ENCODE measurements at regions not wholly inside any gene's neighbourhood (a gene's known extent, or its start where the extent isn't known, plus 50 kb on each side); places are given as distances from the start of the nearest gene placed in this dataset.

GRCh38 chr21:16509476-16509875, 779.7 kb downstream of the USP25 start:
- Histone ChIP-seq H2AFZ (ENCODE audit: low read length) (peak overlapping the region; percentile 20), H3K4me3 (ENCODE audit: insufficient read depth, low read length) (no peak overlapping the region)
- DNase-seq (ENCODE audit: insufficient read length, low spot score, missing footprints) = peak; percentile 9

GRCh38 chr21:16514316-16514715, 784.5 kb downstream of the USP25 start:
- DNase-seq (ENCODE audit: insufficient read length, low spot score, missing footprints) = no peak
- Histone ChIP-seq H3K36me3 (ENCODE audit: insufficient read depth, low read length) (no peaks in the 10 kb centered on the region), H2AFZ (ENCODE audit: low read length) (no peak overlapping the region)

More at GRCh38 chr21:16509476-16509875, 779.7 kb downstream of the USP25 start:
- no peak for TF ChIP-seq CTCF (IDR thresholded peaks at IDR 0.05; ENCODE audit: extremely low read depth, low read depth, low read length)
- Histone ChIP-seq H3K36me3 (ENCODE audit: insufficient read depth, low read length) (no peaks in the 10 kb centered on the region), H3K9me3 (ENCODE audit: low read depth, low read length) (no peaks in the 10 kb centered on the region), H3K27me3 (ENCODE audit: insufficient read depth, low read length) (no peaks in the 10 kb centered on the region), H3K4me1 (ENCODE audit: insufficient read depth, low read length) (peaks cover 13% of the 10 kb centered on the region), H4K20me1 (ENCODE audit: insufficient read depth, low read length) (no peaks in the 10 kb centered on the region), H3K4me2 (ENCODE audit: insufficient read depth, low read length) (peak overlapping the region; percentile 35), H3K27ac (ENCODE audit: low read depth, low read length) (no peak overlapping the region), H3K79me2 (ENCODE audit: insufficient read depth, low read length) (no peaks in the 10 kb centered on the region)

GRCh38 chr21:16517383-16517782, 787.6 kb downstream of the USP25 start:
- Histone ChIP-seq H3K27me3 (ENCODE audit: insufficient read depth, low read length) (no peaks in the 10 kb centered on the region), H2AFZ (ENCODE audit: low read length) (peak overlapping the region; percentile 41), H3K9me3 (ENCODE audit: low read depth, low read length) (no peaks in the 10 kb centered on the region), H3K36me3 (ENCODE audit: insufficient read depth, low read length) (no peaks in the 10 kb centered on the region), H3K4me3 (ENCODE audit: insufficient read depth, low read length) (no peak overlapping the region), H3K4me1 (ENCODE audit: insufficient read depth, low read length) (peaks cover 13% of the 10 kb centered on the region), H3K79me2 (ENCODE audit: insufficient read depth, low read length) (no peaks in the 10 kb centered on the region), H3K4me2 (ENCODE audit: insufficient read depth, low read length) (no peak overlapping the region), H3K27ac (ENCODE audit: low read depth, low read length) (no peak overlapping the region), H4K20me1 (ENCODE audit: insufficient read depth, low read length) (no peaks in the 10 kb centered on the region)
- no peak for TF ChIP-seq CTCF (IDR thresholded peaks at IDR 0.05; ENCODE audit: extremely low read depth, low read depth, low read length)
- no peak for DNase-seq (ENCODE audit: insufficient read length, low spot score, missing footprints)

More at GRCh38 chr21:16514316-16514715, 784.5 kb downstream of the USP25 start:
- no peaks in the 10 kb centered on the region for H3K9me3 ChIP-seq (ENCODE audit: low read depth, low read length)
- no peak for TF ChIP-seq CTCF (IDR thresholded peaks at IDR 0.05; ENCODE audit: extremely low read depth, low read depth, low read length)
- H3K4me3 ChIP-seq (ENCODE audit: insufficient read depth, low read length) = no peak overlapping the region
- peaks cover 10% of the 10 kb centered on the region for H3K4me1 ChIP-seq (ENCODE audit: insufficient read depth, low read length)
- H3K27me3 ChIP-seq (ENCODE audit: insufficient read depth, low read length) = no peaks in the 10 kb centered on the region
- no peaks in the 10 kb centered on the region for H4K20me1 ChIP-seq (ENCODE audit: insufficient read depth, low read length)
- no peak overlapping the region for H3K4me2 ChIP-seq (ENCODE audit: insufficient read depth, low read length)
- H3K27ac ChIP-seq (ENCODE audit: low read depth, low read length) = no peak overlapping the region
- H3K79me2 ChIP-seq (ENCODE audit: insufficient read depth, low read length) = no peaks in the 10 kb centered on the region

GRCh38 chr21:16519036-16519435, 789.3 kb downstream of the USP25 start:
- no peak for DNase-seq (ENCODE audit: insufficient read length, low spot score, missing footprints)

More at GRCh38 chr21:16519036-16519435, 789.3 kb downstream of the USP25 start:
- no peaks in the 10 kb centered on the region for H3K36me3 ChIP-seq (ENCODE audit: insufficient read depth, low read length)
- H3K4me3 ChIP-seq (ENCODE audit: insufficient read depth, low read length) = no peak overlapping the region
- peaks cover 17% of the 10 kb centered on the region for H3K4me1 ChIP-seq (ENCODE audit: insufficient read depth, low read length)
- H3K27me3 ChIP-seq (ENCODE audit: insufficient read depth, low read length) = no peaks in the 10 kb centered on the region
- H3K4me2 ChIP-seq (ENCODE audit: insufficient read depth, low read length) = no peak overlapping the region
- no peak for TF ChIP-seq CTCF (IDR thresholded peaks at IDR 0.05; ENCODE audit: extremely low read depth, low read depth, low read length)
- no peaks in the 10 kb centered on the region for H3K9me3 ChIP-seq (ENCODE audit: low read depth, low read length)
- H2AFZ ChIP-seq (ENCODE audit: low read length) = no peak overlapping the region
- H3K79me2 ChIP-seq (ENCODE audit: insufficient read depth, low read length) = no peaks in the 10 kb centered on the region
- H4K20me1 ChIP-seq (ENCODE audit: insufficient read depth, low read length) = no peaks in the 10 kb centered on the region
- no peak overlapping the region for H3K27ac ChIP-seq (ENCODE audit: low read depth, low read length)
